GM21723 (cell line): ENCODE measurements at regions not wholly inside any gene's neighbourhood (a gene's known extent, or its start where the extent isn't known, plus 50 kb on each side); places are given as distances from the start of the nearest gene placed in this dataset.
A peak's percentile ranks its signal among the peaks of the same experiment; 100 is the strongest.

Experiments used
- ATAC-seq: cut with Tn5 transposase; IDR thresholded peaks from one replicate; pipeline ENCODE4 v1.9.1; 2021; ENCODE audit warnings: mild to moderate bottlenecking, moderate library complexity; ENCODE audit not compliant: unreplicated experiment

GRCh38 chr2:181332044-181332605 is 125.1 kb upstream of the ITGA4 start:
- ATAC-seq = no peak

DNA sequence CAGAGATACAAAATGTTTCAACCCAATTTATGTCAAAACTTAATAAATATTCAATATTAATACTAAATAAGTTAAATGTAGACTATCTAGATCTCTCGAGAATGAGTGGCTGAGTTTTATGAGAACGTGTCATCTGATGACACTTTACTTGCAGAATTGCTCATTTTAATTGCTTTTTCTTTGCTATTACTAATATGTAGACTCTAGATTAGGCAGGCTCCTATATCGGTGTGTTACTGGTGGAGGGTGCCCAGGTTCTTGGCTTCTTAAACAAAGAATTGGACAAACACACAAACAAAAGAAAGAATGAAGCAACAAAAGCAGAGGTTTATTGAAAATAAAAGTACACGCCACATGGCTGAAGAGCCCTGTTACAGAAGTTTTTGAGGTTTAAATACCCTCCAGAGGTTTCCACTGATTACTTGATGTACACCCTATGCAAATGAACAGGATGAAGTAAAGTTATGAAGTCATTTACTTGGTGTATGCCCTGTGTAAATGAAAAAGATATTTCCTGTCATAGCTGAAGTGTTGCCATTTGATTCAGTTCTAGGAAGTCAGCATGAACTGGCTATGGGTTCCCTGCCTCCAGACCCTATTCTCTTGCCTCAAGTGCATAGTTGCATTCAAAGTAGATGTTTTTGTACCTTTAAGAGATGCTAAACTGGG is 122.9 kb upstream of the ITGA4 start:
- ATAC-seq = no peak

DNA sequence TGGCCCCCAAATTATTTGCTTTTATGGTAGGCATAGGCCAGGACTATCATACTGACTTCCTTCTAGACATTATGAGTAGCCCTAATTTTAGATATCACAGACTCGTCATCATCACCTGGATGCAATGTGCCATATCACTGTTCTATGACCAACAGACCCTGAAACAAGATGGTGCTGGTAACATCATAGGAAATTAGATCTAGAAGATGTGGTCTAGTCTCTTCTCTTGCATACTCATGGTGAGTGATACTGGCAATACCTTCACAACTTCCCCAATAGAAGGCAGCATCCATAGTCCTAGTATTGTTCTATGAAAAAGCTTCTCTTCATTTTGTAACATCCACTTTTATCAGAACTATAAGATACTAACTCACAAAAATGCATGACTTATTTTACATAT is 116.3 kb upstream of the ITGA4 start:
- ATAC-seq = no peak

DNA sequence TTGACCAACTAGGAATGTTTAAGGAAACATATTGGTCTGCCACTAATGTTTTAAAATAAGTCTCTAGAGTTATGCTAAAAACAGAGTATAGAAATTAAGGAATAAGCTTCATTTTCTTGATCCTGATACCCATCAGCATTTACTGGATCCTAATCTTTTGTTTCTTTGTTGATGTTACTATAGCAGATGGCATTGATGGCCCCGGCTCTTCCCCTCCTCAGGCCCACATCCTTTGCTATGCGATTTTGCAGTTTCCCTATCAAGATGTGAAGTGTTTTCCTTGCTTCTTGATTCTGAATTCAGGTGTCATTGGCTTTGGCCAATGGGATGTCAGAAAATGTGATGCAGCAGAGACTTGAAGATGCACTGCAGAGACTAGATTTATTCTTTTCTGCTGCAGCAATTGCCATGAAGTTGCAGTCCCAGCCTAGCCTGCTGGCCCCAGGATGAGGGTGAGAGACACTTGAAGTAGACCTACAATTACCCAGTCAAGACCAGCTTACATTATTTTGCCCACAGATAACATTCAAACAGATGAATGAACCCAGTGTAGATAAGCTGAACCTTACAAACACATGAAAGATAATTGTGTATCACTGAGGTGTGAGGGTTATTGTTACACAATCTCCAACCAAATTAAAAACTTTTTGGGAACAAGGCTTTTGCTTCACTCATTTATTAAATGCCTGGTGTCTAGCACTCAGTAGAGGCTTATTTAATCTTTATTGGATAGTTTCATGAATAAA is 115.2 kb upstream of the ITGA4 start:
- ATAC-seq = no peak

- peak; percentile 91 for ATAC-seq
Measured at GRCh38 chr2:181348107-181348837, 108.9 kb upstream of the ITGA4 start.

GRCh38 chr2:181352158-181352557 is 105.0 kb upstream of the ITGA4 start:
- ATAC-seq = no peak

DNA sequence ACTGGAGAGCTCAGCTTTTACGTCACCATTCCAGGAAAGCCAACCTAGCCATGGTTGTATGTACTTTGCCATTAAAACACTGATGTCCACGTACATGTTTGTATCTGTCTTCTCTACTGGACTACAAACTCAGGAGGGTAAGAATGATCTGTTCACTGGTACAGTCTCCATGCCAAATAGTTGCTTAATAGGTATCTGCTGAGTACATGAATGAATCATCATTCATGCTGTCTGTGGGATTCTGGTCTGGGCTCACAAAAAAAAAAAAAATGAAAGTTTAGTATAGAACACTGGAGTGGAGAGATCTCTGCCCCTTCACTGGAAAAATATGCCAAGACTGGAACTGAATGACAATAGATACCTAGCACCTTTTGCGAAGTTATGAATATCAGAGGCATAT is 102.6 kb upstream of the ITGA4 start:
- no peak for ATAC-seq

GRCh38 chr2:181356526-181357130 is 100.6 kb upstream of the ITGA4 start:
- ATAC-seq = no peak

DNA sequence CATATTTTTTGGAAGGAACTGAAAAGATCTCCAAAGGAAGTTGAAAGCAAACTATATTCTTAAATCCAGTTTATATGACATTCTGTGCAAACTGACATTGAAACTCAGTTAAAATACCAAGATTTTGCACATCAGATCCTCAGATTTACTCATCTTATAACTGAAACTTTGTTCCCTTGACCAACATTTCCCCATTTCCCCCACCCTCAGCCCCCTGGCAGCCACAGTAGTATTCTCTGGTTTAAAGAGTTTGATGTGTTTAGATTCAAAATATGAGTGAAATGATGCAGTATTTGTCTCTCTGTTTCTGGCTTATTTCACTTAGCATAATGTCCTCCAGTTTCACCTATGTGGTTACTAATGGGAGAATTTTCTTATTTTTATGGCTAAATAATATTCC is 99.2 kb upstream of the ITGA4 start:
- no peak for ATAC-seq

DNA sequence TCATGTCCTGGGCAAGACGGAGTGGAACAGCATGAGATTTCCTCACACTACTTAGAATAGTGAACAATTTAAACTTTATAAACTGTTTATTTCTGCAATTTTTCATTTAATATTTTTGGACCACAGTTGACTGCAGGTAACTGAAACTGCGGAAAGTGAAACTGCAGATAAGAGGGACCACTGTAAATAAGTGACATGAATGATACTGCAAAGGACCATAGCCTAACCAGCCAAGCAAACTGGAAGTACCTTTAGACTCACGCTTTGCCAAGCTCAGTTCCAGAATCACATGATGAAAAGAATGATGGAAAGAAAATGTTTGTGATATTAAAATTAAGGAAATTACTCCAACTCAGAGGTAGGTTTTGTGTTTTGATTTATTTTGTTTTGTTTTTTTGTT is 94.6 kb upstream of the ITGA4 start:
- ATAC-seq = peak; percentile 57

- no peak for ATAC-seq
Measured at GRCh38 chr2:181363164-181363563, 94.0 kb upstream of the ITGA4 start.

DNA sequence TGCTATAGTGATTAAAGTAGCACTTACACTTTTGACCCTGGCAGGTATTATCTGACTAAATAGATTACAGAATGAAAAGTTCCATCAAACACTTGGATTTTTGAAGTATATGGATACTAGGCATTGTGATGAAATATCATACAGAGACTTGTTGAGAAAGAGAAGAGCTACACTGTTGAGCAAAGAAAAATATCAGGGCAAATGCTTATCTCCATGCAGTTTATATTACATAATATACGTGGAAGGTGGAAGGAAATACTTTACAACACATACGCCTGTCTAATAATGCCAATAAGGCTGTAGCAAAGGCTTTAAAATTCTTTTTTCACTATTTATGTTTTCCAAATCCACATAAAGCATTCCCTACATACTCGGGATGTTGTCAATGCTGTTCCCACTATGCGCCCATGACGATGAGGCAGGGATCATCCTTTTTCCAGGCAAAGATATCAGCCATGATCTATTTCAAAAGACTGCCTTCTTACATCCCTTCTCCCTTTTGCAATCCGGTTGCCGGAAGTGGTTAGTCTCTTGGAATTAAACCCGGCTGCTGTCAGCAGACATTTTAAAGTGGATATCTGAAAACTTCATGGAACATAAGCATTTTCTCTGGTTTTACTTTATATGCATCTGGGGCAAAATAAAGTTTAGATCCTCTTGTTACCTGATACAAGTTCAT is 92.6 kb upstream of the ITGA4 start:
- no peak for ATAC-seq

GRCh38 chr2:181366675-181367175 is 90.5 kb upstream of the ITGA4 start:
- ATAC-seq = no peak

GRCh38 chr2:181367411-181367810 is 89.8 kb upstream of the ITGA4 start:
- no peak for ATAC-seq

DNA sequence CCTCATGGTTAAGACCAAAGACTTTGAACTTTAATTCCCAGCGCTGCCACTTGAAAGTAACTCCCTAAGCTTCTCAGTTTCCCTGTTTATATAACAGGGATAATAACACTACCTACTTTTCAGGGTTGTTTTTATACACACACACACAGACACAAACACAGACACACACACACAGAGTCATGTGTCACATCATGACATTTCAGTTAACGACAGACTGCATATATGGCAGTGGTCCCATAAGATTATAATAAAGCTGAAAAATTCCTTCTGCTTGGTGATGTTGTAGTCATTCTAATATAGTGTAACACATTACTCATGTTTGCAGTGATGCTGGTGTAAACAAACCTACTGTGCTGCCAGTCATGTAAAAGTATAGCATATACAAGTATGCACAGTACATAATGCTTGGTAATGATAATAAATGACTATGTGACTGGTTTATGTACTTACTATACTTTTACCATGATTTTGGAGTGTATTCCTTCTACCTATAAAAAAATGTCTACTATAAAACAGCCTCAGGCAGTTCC is 89.2 kb upstream of the ITGA4 start:
- no peak for ATAC-seq

- ATAC-seq = no peak
Measured at GRCh38 chr2:181370126-181370525, 87.1 kb upstream of the ITGA4 start.

DNA sequence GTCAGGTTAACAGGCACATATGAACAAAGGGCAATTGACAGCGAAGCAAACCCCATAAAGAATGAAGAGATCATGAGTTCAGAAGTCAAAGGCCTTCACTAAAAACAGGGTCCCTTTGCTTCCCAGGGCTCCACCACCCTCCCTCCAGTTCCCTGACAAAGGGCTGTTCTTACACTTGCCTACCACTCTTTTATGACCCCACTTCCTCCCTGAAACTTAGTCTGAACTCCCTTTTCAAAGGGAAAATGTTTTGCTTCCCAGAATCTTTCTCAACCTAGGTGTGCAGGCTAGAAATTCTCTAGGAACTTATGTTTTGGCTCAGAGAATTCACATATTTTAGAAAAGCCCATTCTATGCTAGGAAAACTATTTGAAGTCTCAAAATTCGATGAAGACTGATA is 86.0 kb upstream of the ITGA4 start:
- no peak for ATAC-seq

DNA sequence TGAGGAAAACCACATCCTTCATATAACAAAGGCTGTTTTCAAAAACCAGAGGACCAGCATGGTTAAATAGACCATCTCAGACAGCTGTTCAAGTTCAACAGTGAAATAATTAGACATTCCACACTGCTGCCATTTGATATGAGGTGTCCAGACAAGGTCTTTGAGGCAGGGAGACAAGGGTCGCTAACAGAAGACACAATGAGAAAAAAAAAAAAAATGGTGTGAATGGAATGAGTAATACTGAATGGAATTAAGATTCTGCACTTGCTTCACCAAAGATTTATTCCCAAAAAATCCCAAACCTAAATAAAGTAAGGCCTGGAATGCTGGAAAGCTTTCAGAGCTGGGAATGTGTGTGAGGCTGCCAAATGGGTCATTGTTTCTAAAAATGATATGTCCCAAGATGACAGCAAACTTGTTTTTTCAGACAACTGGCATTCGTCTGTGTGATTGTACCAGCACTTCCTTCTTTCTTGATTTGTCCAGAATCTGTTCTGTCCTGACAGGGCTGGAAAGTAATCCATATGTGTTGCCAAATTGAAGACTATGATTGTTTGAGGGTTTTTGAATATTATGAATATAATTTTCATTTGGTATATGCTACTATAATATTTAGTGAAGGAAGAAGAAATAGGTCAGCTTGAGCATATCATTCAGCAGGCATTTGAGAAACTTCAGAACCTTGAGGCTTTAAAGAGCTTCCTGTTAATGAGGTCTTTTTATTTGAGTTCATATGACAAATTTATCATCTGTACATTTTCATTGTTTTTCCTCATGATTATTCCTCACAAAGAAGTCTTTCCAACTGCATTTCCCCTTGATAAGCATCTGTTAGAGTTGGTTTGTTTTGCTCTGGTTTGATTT is 85.2 kb upstream of the ITGA4 start:
- no peak for ATAC-seq

- no peak for ATAC-seq
Measured at GRCh38 chr2:181372646-181373040, 84.5 kb upstream of the ITGA4 start.
